ENCODE measurements at regions not wholly inside any gene's neighbourhood (a gene's known extent, or its start where the extent isn't known, plus 50 kb on each side); places are given as distances from the start of the nearest gene placed in this dataset.

DNA sequence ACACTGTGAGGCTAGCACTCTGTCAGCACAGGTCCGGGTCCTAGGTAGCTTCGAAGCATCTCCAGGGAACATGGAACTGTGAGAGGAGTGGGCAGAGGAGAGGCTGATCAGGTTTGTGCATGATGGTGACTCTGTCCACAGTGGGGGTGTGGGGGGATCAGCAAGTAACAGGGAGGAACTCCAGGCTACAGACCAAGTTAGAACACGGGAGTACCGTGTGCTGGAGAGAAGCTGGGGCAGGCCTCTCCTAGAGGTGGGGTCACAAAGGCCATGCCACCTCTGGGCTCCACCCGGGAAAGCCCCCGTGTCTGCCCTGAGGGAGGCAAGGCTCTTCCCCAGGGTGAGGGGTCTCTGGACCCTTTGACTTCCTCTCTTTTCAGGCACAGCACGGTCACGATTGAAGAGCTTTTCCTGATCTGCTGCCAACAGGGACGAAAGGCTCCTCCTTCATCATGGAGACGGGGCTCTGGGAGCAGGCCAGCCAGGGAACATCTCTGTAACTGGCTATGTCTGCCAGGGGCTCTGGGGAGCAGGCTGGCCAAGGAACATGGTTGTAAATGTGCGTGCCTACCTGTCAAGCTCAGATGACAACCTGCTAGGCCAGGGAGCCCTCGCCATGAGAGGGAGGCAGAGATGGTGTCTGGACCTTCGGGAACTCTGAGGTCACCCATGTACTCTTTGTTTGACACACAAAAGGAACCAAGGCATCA is 1476.1 kb downstream of the BRD1 start (continued):
- no peak for TF ChIP-seq ELF1 (IDR thresholded peaks at IDR 0.05; ENCODE audit: borderline replicate concordance, low read depth)

DNA sequence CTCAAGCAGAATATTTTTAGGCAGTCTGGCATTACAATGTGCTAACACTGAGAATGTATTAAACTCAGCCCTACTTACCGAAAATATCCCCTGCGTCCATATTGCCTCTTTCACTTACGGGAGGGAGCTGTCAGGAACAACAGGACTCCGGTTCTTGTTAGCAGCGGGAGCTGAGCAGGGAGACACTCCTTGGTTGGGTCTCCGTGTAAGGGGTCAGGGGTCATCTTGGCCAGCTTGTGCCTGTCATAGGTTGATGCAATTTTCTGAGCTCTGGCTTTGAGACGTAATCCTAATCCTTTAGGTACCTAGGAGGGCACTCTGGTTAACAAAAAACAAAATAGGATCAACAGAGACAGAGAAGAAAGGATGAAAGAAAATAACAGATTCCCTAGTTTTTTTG is 1477.2 kb downstream of the BRD1 start:
- ATAC-seq (no peak), DNase-seq (ENCODE audit: low read depth, low spot score) (no peak)
- H3K4me2 ChIP-seq (ENCODE audit: low read length): no peak overlapping the region
- no peak overlapping the region for H2AFZ ChIP-seq (ENCODE audit: low read depth, low read length, poor library complexity, severe bottlenecking)
- no peaks in the 10 kb centered on the region for H4K20me1 ChIP-seq (ENCODE audit: insufficient read depth)
- no peaks in the 10 kb centered on the region; the same call in 1 of the 2 replicates for H3K27me3 ChIP-seq (ENCODE audit: insufficient read depth, low read length)
- ChIA-PET CTCF (no interaction called here), POLR2A (no interaction called here), RAD21 (ENCODE audit: low non-redundant PET in 1 of 2, low total read pairs in 2 of 2, uncharacterized antibody in 2 of 2, unreplicated experiment in 2 of 2) (interaction anchor here in 1 of 2 experiments (0.6 kb wide), 1 partner anchor 1364 kb away, joined by 5 read pairs; no protein-coding TSS in a partner anchor)
- BruUV-seq (replicated peaks): no TSS peak
- intact Hi-C loops (cut with micrococcal nuclease): no loop called here
- H3K4me1 ChIP-seq (ENCODE audit: control insufficient read depth in 1 of 2, insufficient read depth in 2 of 2, low read length in 2 of 2): no peaks in the 10 kb centered on the region
- no peaks in the 10 kb centered on the region for H3K79me2 ChIP-seq (ENCODE audit: insufficient read depth, low read length)
- no peak overlapping the region for H3K27ac ChIP-seq (ENCODE audit: low read depth, low read length)
- H3K36me3 ChIP-seq (ENCODE audit: control insufficient read depth in 1 of 2, insufficient read depth in 2 of 2, low read length in 2 of 2): no peaks in the 10 kb centered on the region
- H3K9me2 ChIP-seq (ENCODE audit: insufficient read depth): no peaks in the 10 kb centered on the region
- no peak overlapping the region for H3K4me3 ChIP-seq (replicated peaks in 1 of 2; ENCODE audit: low read depth in 1 of 2, low read length in 2 of 2)
- TF ChIP-seq ELF1 (IDR thresholded peaks at IDR 0.05; ENCODE audit: borderline replicate concordance, low read depth): no peak
- TF ChIP-seq POLR2AphosphoS5 (IDR thresholded peaks at IDR 0.05; ENCODE audit: low read depth, low read length): no peak
- no peak for TF ChIP-seq JUND (IDR thresholded peaks at IDR 0.05)
- no peak for TF ChIP-seq TCF7L2 (IDR thresholded peaks at IDR 0.05; ENCODE audit: borderline replicate concordance, extremely low read depth, insufficient read depth, insufficient read length)
- no peak for TF ChIP-seq SRF (IDR thresholded peaks at IDR 0.05; ENCODE audit: low read depth)
- TF ChIP-seq CEBPB (IDR thresholded peaks at IDR 0.05; ENCODE audit: low read depth): no peak
- no peak for TF ChIP-seq EZH2phosphoT487 (IDR thresholded peaks at IDR 0.05; ENCODE audit: borderline replicate concordance)
- no peak for TF ChIP-seq SIN3A (IDR thresholded peaks at IDR 0.05; ENCODE audit: low read depth)
- TF ChIP-seq MAX (IDR thresholded peaks at IDR 0.05): no peak
- TF ChIP-seq SP1 (IDR thresholded peaks at IDR 0.05; ENCODE audit: low read depth): no peak
- TF ChIP-seq, protein P1, sequence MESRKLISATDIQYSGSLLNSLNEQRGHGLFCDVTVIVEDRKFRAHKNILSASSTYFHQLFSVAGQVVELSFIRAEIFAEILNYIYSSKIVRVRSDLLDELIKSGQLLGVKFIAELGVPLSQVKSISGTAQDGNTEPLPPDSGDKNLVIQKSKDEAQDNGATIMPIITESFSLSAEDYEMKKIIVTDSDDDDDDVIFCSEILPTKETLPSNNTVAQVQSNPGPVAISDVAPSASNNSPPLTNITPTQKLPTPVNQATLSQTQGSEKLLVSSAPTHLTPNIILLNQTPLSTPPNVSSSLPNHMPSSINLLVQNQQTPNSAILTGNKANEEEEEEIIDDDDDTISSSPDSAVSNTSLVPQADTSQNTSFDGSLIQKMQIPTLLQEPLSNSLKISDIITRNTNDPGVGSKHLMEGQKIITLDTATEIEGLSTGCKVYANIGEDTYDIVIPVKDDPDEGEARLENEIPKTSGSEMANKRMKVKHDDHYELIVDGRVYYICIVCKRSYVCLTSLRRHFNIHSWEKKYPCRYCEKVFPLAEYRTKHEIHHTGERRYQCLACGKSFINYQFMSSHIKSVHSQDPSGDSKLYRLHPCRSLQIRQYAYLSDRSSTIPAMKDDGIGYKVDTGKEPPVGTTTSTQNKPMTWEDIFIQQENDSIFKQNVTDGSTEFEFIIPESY (IDR thresholded peaks at IDR 0.05; ENCODE audit: extremely low read depth, insufficient replicate concordance, low read length): no peak
- no peak for TF ChIP-seq ZFX (IDR thresholded peaks at IDR 0.05)
- TF ChIP-seq ATF3 (IDR thresholded peaks at IDR 0.05): no peak
- no peak for TF ChIP-seq CBX3 (IDR thresholded peaks at IDR 0.05; ENCODE audit: low read depth)
- TF ChIP-seq RAD21 (IDR thresholded peaks at IDR 0.05; ENCODE audit: low read depth): no peak
- TF ChIP-seq CTCF (IDR thresholded peaks at IDR 0.05 in 2 of 3, conservative IDR thresholded peaks at IDR 0.05 in 1 of 3; ENCODE audit: borderline replicate concordance in 1 of 3, insufficient read depth in 1 of 3, low read depth in 2 of 3, low read length in 2 of 3): no peak
- TF ChIP-seq POLR2A (IDR thresholded peaks at IDR 0.05; ENCODE audit: borderline replicate concordance, extremely low read depth, insufficient read depth, insufficient read length): no peak
- no peak for TF ChIP-seq ZNF274 (IDR thresholded peaks at IDR 0.05; ENCODE audit: low read depth, low read length)
- TF ChIP-seq EZH2 (IDR thresholded peaks at IDR 0.05): no peak
- no peak for TF ChIP-seq FOSL1 (IDR thresholded peaks at IDR 0.05; ENCODE audit: low read depth)
- peaks cover 5 to 7% of the 10 kb centered on the region in 2 experiments; a peak in 1 of 4 replicates for H3K9me3 ChIP-seq (ENCODE audit: control insufficient read depth in 1 of 2, insufficient read depth in 1 of 2, low read depth in 1 of 2, low read length in 2 of 2)
- no peak overlapping the region for H3K9ac ChIP-seq (ENCODE audit: low read length)
